D721Med (cell line): ENCODE measurements at regions not wholly inside any gene's neighbourhood (a gene's known extent, or its start where the extent isn't known, plus 50 kb on each side); places are given as distances from the start of the nearest gene placed in this dataset.

Experiments
- DNase-seq: peaks from one replicate; pipeline ENCODE4 v3.0.0; 2011; ENCODE audit warnings: low spot score; ENCODE audit not compliant: insufficient read length
- FAIRE-seq: peaks from 2 replicates; lab custom pipeline; 2011; peaks lifted over from hg19 to GRCh38; lab: Jason Lieb, UNC
- TF ChIP-seq, protein P1 (sequence below): IDR thresholded peaks from 2 replicates; pipeline ENCODE4 v1.5.1; 2012; ENCODE audit warnings: mild to moderate bottlenecking, control low read depth; ENCODE audit not compliant: insufficient read depth; ENCODE audit errors: missing control alignments

DNA sequence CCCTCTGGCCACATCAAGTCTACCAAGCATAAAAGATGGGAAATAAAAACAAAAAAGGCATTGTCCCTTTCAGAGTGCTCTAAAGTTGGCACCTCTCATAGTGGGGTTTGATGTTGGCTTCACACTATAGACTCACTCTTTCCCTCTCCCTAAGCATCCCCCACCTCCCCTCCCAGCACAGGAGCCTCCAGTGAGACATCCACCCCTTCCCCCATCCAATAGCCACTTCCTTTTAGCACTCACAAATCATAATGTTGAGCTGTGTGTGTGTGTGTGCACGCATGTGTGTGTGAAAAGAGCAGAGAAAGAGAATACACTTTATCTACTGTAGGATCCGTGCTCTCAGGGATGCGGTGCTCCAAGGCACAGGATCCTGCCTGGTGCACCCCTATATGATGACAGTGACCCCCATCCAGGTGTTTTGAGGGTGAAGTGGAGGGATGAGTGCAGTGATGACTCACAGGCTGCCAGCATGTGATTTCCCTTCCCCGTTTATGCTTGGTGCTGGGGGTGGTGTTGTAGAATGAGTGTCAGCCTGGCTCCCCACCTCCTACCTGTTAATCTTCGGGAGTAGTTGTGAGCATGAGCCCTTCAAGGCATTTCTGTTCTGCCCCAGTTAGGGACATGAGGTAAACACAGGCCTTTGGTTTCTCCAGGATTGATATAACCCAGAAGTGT lies 235.2 kb upstream of the B3GAT1 start:
- no peak for FAIRE-seq
- TF ChIP-seq, protein P1, sequence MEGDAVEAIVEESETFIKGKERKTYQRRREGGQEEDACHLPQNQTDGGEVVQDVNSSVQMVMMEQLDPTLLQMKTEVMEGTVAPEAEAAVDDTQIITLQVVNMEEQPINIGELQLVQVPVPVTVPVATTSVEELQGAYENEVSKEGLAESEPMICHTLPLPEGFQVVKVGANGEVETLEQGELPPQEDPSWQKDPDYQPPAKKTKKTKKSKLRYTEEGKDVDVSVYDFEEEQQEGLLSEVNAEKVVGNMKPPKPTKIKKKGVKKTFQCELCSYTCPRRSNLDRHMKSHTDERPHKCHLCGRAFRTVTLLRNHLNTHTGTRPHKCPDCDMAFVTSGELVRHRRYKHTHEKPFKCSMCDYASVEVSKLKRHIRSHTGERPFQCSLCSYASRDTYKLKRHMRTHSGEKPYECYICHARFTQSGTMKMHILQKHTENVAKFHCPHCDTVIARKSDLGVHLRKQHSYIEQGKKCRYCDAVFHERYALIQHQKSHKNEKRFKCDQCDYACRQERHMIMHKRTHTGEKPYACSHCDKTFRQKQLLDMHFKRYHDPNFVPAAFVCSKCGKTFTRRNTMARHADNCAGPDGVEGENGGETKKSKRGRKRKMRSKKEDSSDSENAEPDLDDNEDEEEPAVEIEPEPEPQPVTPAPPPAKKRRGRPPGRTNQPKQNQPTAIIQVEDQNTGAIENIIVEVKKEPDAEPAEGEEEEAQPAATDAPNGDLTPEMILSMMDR: no peak
- no peak for DNase-seq

DNA sequence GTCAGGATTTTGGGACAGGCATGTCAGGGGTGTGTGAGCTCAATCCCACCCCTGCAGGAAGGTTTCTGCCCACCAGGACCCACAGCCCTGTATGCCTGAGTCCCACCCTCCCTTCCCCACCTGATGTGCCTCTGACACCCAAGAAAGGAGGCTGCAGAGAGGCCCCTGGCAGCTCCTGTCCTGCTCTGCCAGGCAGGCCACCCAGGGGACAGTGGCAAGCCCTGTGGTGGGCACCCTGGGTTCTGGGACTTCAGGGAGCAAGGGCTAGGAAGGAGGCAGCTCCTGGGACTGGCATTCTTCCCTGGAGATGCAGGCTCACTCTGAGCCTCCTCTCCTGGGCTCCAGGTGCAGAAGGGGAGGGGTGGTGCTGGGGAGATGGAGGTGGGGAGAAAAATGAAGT lies 234.5 kb upstream of the B3GAT1 start:
- DNase-seq: no peak
- no peak for FAIRE-seq
- TF ChIP-seq, protein P1: no peak

DNA sequence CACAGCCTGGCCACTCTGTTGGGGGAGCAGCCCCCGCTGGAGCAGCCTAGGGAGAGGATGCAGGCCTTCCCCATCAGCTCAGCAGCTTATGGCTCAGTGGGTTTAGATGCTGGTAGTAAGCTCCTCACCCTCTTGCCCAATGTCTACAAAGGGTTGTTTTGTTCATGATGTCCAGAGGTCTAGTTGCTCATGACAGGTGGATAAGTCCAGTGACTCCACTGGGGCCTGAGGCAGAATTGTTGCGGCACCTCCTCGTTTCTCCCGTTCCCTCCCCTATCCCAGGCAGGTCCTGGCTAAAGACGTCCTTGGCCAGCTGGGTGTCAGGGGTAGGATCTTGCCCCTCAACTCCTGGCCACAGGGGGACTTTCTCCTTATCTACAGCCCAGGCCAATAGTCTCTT lies 233.5 kb upstream of the B3GAT1 start:
- FAIRE-seq: no peak
- TF ChIP-seq, protein P1: no peak
- no peak for DNase-seq

DNA sequence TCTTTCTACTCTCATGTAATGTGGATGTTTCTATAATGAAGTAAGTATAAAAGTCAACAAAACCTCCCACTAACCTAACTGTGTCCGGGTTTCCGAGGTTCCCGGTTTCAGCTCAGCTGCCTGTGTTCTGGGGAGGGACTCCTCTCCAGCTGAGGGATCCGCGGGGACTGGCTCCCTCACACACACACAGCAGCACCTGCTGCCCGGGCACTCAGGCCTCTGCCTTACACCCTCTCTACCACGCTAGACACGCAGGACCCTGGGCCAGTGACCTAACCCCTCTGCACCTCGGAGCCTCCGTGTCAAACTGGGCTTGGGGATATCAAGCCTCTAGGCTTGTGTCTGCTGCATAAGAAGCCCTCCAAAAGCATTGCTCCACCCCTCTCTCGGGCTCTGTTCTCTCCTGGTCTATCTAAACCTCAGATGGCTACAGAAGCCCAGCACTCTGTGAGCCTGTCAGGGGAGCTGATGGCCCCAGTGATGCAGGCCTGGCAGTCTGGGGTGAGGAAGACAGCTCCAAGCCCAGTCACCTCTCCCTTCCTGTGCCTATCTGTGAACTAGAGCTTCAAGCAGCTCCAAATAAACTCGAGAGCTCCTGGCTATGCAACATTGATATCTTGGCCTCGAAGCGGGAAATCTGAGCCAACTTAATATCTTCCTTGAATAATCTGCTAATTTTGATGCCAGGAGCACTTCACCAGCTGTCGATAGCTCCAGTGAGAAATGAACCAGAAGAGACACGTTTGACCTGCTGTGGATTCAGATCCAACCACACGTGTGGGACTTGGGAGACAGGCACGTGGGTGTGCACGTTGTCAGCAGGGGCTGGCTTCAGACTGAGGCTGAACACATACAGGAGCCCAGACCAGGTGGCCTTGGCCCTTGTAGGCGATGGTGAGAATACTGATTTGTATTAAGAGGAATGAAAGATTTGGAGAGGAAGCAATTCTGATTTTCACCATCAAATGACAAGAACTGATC lies 232.7 kb upstream of the B3GAT1 start:
- DNase-seq (no peak), FAIRE-seq (no peak)
- TF ChIP-seq, protein P1: no peak

DNA sequence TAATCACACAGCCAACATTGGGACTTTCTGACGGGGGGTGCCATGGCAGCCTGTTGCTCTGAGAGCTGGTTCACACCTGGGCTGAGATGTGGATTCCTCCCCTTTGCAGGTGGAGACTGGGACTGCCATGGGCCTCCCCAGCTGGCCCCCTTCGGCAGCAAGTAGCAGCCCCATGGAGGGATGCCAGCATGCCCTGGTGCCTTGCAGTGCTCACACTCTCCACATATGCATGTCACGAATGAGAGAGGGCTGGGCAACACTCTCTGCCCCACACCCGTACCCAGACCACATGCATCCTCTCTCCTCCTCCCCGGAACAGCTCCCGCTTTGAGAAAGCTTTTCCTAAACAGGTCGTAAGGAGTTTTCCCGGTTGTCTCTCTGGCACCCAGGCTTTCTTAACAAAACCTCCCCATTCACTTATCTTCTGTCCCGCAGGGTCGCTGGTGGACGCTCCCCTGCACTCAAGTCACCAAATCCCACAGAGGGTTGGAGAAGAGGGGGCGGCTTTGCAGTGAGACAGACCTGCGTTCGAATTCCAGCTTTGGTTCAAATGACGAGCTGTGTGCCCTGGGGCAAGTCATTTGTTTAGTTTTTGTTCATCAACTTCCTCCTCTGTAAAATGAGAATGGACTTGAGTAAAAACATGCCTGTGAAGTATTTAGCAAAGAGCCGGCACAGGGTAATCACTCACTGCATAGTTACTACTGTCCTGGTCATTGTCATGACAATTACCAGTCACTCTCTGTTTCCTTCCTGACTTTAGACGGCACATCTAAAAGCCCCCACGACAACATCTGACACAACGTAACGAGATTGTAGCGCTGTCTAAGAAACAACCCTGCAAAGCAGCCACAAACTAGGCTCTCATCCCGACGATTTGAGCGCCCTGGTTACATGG lies 231.3 kb upstream of the B3GAT1 start:
- DNase-seq: no peak
- FAIRE-seq: no peak
- TF ChIP-seq, protein P1: no peak

DNA sequence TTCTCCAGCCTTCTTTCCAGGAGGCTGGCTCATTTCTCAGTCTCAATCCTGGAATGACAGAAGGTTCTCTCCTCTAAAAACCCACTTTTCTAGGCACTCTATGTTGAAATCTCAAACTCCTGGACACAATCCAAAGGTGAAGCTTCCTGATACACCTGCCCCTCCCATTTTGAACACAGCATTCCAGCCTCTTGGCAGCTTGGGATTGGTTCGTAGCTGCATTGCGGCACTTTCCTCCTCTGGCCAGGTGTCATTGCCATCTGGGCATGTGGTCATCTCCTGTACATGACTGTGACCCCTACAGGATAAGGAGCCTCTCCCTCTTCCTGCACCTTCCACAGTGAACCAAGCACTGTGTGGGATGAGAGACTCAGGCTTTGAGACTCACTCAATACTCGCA lies 230.2 kb upstream of the B3GAT1 start:
- TF ChIP-seq, protein P1: no peak
- FAIRE-seq (no peak), DNase-seq (no peak)
